ENCODE measurements at regions not wholly inside any gene's neighbourhood (a gene's known extent, or its start where the extent isn't known, plus 50 kb on each side); places are given as distances from the start of the nearest gene placed in this dataset.

Small RNA genes lying in the stretch of these regions (microRNA-seq; reads per million reads assigned to microRNA genes)
- gene MIR4435-2 (ENCODE audit: borderline replicate concordance in 2 of 2): 0 reads per million in 2 donors
